DOHH2 (cell line): ENCODE measurements at regions not wholly inside any gene's neighbourhood (a gene's known extent, or its start where the extent isn't known, plus 50 kb on each side); places are given as distances from the start of the nearest gene placed in this dataset.

Experiments
- H3F3A ChIP-seq: fragments of 200-600 bp; sonication (generic), shearing (Covaris generic); 2 replicates; pipeline ENCODE4 v1.6.0; 2016; ENCODE audit warnings: antibody characterized with exemption, mild to moderate bottlenecking; ENCODE audit not compliant: control insufficient read depth, insufficient read depth
- H3K27ac ChIP-seq: fragments of 200-600 bp; sonication (generic); 2 replicates; pipeline ENCODE4 v1.5.1; 2014; ENCODE audit warnings: low read depth, mild to moderate bottlenecking, low read length, moderate library complexity
- H3K27me3 ChIP-seq: fragments of 200-600 bp; sonication (generic); 2 replicates; pipeline ENCODE4 v1.6.1; 2014; ENCODE audit warnings: mild to moderate bottlenecking, low read length, mixed read lengths; ENCODE audit not compliant: control insufficient read depth
- H3K36me3 ChIP-seq: fragments of 200-600 bp; sonication (generic); 2 replicates; pipeline ENCODE4 v1.6.1; 2014; ENCODE audit warnings: mild to moderate bottlenecking, low read length, moderate library complexity, mixed read lengths; ENCODE audit not compliant: control insufficient read depth
- H3K4me1 ChIP-seq: fragments of 200-600 bp; sonication (generic); 2 replicates; pipeline ENCODE4 v1.6.1; 2014; ENCODE audit warnings: mild to moderate bottlenecking, low read length, mixed read lengths; ENCODE audit not compliant: control insufficient read depth
- H3K4me2 ChIP-seq: fragments of 200-600 bp; sonication (generic); 2 replicates; pipeline ENCODE4 v1.6.0; 2014; ENCODE audit warnings: mild to moderate bottlenecking, low read length, moderate library complexity
- H3K4me3 ChIP-seq: fragments of 200-600 bp; sonication (generic); 2 replicates; pipeline ENCODE4 v1.5.1; 2014; ENCODE audit warnings: mild to moderate bottlenecking, low read length, mixed read lengths
- H3K79me2 ChIP-seq: fragments of 200-600 bp; sonication (generic); 2 replicates; pipeline ENCODE4 v1.6.1; 2014; ENCODE audit warnings: mild to moderate bottlenecking, low read length, mixed read lengths; ENCODE audit not compliant: control insufficient read depth
- H3K9me2 ChIP-seq: fragments of 200-600 bp; sonication (generic); replicated peaks from 2 replicates; pipeline ENCODE4 v1.6.1; 2014; ENCODE audit warnings: mild to moderate bottlenecking, low read length, mixed read lengths; ENCODE audit not compliant: control insufficient read depth
- H3K9me3 ChIP-seq: fragments of 200-600 bp; sonication (generic); 2 replicates; pipeline ENCODE4 v1.6.1; 2014; ENCODE audit warnings: antibody characterized with exemption, low read length, mixed read lengths; ENCODE audit not compliant: control insufficient read depth, insufficient read depth
- H4K20me1 ChIP-seq: fragments of 200-600 bp; sonication (generic); 2 replicates; pipeline ENCODE4 v1.6.0; 2014; ENCODE audit warnings: low read depth, mild to moderate bottlenecking, antibody characterized with exemption, low read length, moderate library complexity; ENCODE audit not compliant: control insufficient read depth, insufficient read depth
- EZH2phosphoT487 ChIP-seq: fragments of 200-600 bp; sonication (generic); IDR thresholded peaks from 2 replicates; pipeline ENCODE4 v1.6.1; 2017; ENCODE audit warnings: borderline replicate concordance, mild to moderate bottlenecking, antibody characterized with exemption, low read length, moderate library complexity, mixed read lengths
- TF ChIP-seq, protein P1 (sequence below): fragments of 200-600 bp; sonication (generic); IDR thresholded peaks from one replicate; pipeline ENCODE4 v1.5.1; 2014; ENCODE audit warnings: antibody characterized with exemption, mild to moderate bottlenecking, low read depth, low read length; ENCODE audit not compliant: poor library complexity, severe bottlenecking

DNA sequence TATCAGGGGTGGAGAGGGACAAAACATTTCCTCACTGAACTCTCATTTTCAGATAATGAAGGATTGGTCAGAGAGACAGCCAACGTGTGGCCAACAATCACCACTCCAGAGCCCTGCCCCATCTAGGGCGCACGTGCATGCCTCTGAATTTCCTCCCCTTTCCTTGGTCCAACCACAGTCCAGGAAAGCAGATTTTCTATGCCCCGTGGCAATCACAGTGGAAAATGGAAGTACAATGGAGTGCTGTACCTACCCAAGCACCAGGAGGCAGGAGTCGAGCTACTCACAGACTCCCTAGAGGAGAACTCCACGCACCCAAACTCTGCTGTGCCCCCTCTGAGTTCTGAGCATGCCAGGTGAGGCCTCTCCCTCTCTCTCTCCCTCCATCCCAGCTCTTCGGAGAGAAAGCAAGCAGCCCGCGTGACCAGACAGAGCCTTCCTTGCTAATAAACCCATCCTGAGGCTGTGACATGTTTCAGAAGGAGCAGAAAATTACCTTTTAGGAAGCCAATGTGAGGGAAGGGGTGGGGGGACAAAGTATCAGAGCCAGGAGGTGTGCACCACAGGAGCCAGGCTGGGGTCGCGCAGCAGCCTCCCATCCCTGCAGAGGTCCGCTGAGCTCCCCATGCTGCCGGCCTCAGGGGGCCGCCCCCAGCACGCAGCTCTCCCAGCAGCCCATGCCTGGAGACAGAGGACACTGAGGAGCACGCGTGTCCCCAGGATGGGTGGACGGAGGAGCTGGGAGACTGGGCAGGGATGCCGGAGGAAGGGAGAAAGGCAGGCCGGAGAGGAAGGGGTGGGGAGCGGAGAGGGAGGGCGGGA is 73.4 kb downstream of the PITPNM2 start:
- no peak overlapping the region for H3K4me2 ChIP-seq
- no peaks in the 10 kb centered on the region for H3K79me2 ChIP-seq
- H3K4me3 ChIP-seq, result no peak overlapping the region

DNA sequence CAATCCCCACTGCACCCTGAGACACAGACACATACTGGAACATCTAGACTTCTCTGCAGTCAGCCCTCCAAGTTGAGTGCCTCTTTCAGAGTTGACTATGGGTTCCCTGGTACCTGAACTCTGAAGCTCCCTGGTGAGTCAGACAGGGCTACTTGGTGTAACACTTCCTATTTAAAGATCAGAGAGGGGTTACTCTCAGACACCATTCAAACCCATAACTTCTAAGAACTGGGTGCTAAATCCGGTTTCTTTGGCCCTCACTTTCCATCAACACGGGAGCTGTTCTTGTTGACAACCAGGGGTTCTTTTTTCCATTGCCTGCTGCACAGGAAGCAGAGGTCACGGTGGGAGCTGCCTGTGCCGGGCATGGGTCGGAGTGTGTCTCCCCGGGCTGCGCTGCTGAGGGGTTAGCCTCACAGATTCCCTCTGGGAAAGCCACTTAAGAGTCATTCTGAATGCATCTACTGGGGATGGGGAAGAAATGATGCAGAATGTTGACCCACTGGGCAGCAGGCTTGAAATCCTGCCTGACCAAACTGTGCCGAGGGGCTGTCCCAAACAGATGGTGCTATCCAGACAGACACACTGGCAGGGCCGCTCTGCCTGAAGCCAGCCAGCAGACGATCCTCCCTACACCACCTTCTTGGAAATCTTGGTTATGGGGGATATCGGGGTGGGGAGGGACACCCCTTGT is 74.1 kb downstream of the PITPNM2 start:
- no peaks in the 10 kb centered on the region for H4K20me1 ChIP-seq
- H3K27me3 ChIP-seq, result peaks cover 24% of the 10 kb centered on the region
- H3K79me2 ChIP-seq, result no peaks in the 10 kb centered on the region
- H3F3A ChIP-seq, result no peaks in the 10 kb centered on the region
- no peaks in the 10 kb centered on the region for H3K4me1 ChIP-seq
- H3K36me3 ChIP-seq, result no peaks in the 10 kb centered on the region
- no peak overlapping the region for H3K4me2 ChIP-seq
- H3K9me3 ChIP-seq, result no peaks in the 10 kb centered on the region
- TF ChIP-seq, protein P1, sequence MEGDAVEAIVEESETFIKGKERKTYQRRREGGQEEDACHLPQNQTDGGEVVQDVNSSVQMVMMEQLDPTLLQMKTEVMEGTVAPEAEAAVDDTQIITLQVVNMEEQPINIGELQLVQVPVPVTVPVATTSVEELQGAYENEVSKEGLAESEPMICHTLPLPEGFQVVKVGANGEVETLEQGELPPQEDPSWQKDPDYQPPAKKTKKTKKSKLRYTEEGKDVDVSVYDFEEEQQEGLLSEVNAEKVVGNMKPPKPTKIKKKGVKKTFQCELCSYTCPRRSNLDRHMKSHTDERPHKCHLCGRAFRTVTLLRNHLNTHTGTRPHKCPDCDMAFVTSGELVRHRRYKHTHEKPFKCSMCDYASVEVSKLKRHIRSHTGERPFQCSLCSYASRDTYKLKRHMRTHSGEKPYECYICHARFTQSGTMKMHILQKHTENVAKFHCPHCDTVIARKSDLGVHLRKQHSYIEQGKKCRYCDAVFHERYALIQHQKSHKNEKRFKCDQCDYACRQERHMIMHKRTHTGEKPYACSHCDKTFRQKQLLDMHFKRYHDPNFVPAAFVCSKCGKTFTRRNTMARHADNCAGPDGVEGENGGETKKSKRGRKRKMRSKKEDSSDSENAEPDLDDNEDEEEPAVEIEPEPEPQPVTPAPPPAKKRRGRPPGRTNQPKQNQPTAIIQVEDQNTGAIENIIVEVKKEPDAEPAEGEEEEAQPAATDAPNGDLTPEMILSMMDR, result no peak
- TF ChIP-seq EZH2phosphoT487, result no peak
- no peak overlapping the region for H3K27ac ChIP-seq
- H3K9me2 ChIP-seq, result no peaks in the 10 kb centered on the region
- no peak overlapping the region for H3K4me3 ChIP-seq

More for the DNA sequence above, 73.4 kb downstream of the PITPNM2 start:
- Histone ChIP-seq H3K27ac (no peak overlapping the region), H3K27me3 (peaks cover 16% of the 10 kb centered on the region), H3F3A (no peaks in the 10 kb centered on the region), H3K36me3 (no peaks in the 10 kb centered on the region), H3K9me3 (no peaks in the 10 kb centered on the region), H3K4me1 (no peaks in the 10 kb centered on the region), H3K9me2 (no peaks in the 10 kb centered on the region), H4K20me1 (no peaks in the 10 kb centered on the region)
- TF ChIP-seq, protein P1, result no peak
- TF ChIP-seq EZH2phosphoT487, result no peak

GRCh38 chr12:123075646-123076171 is 75.2 kb downstream of the PITPNM2 start:
- no peak overlapping the region for H3K27ac ChIP-seq
- no peaks in the 10 kb centered on the region for H3K36me3 ChIP-seq
- no peaks in the 10 kb centered on the region for H3K9me3 ChIP-seq
- no peaks in the 10 kb centered on the region for H3K79me2 ChIP-seq
- H3K4me1 ChIP-seq, result no peaks in the 10 kb centered on the region
- no peak overlapping the region for H3K4me2 ChIP-seq
- H3K27me3 ChIP-seq, result peaks cover 32% of the 10 kb centered on the region
- H4K20me1 ChIP-seq, result no peaks in the 10 kb centered on the region
- TF ChIP-seq, protein P1, result no peak
- TF ChIP-seq EZH2phosphoT487, result no peak
- H3K4me3 ChIP-seq, result no peak overlapping the region
- no peaks in the 10 kb centered on the region for H3K9me2 ChIP-seq
- no peaks in the 10 kb centered on the region for H3F3A ChIP-seq
